OCI-LY1 (cell line): ENCODE measurements at regions not wholly inside any gene's neighbourhood (a gene's known extent, or its start where the extent isn't known, plus 50 kb on each side); places are given as distances from the start of the nearest gene placed in this dataset.

Experiments used
- EZH2 ChIP-seq: fragments of 200-600 bp; sonication (generic), shearing (Covaris generic); IDR thresholded peaks from 2 replicates; pipeline ENCODE4 v1.8.0; 2017; ENCODE audit warnings: borderline replicate concordance, mixed run types, mild to moderate bottlenecking, antibody characterized with exemption, low read length, moderate library complexity, mixed read lengths
- TF ChIP-seq, protein P1 (sequence below): fragments of 200-600 bp; sonication (generic), shearing (Covaris generic); IDR thresholded peaks from 2 replicates; pipeline ENCODE4 v1.5.1; 2017; ENCODE audit warnings: mild to moderate bottlenecking, antibody characterized with exemption, low read length, moderate library complexity, mixed read lengths

DNA sequence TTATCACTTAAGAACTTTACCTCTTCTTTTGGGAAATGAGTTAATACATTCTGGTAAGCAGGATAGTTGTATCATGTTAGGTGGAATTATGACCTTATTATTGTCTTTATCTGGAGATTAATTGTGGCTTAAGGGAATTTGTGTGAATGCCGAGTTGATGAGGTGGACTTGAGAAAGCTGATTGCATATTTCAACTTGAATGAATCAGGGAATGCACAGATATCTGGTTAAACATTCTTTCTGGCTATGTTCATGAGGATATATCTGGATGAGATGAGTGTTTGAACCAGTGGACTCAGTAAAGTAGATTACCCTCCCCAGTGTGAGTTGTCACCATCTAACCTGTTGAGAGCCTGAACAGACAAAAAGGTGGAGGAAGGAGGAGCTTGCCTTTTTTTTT, 326.1 kb upstream of the GOT2 start:
- TF ChIP-seq, protein P1, sequence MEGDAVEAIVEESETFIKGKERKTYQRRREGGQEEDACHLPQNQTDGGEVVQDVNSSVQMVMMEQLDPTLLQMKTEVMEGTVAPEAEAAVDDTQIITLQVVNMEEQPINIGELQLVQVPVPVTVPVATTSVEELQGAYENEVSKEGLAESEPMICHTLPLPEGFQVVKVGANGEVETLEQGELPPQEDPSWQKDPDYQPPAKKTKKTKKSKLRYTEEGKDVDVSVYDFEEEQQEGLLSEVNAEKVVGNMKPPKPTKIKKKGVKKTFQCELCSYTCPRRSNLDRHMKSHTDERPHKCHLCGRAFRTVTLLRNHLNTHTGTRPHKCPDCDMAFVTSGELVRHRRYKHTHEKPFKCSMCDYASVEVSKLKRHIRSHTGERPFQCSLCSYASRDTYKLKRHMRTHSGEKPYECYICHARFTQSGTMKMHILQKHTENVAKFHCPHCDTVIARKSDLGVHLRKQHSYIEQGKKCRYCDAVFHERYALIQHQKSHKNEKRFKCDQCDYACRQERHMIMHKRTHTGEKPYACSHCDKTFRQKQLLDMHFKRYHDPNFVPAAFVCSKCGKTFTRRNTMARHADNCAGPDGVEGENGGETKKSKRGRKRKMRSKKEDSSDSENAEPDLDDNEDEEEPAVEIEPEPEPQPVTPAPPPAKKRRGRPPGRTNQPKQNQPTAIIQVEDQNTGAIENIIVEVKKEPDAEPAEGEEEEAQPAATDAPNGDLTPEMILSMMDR: no peak
- TF ChIP-seq EZH2: no peak
